COR-L47 (cell line): ENCODE measurements at regions not wholly inside any gene's neighbourhood (a gene's known extent, or its start where the extent isn't known, plus 50 kb on each side); places are given as distances from the start of the nearest gene placed in this dataset.

Experiments used
- DNase-seq: peaks from one replicate; lab custom pipeline; 2025; lab: John Stamatoyannopoulos, UW

GRCh38 chrX:131704136-131704695 is 160.3 kb downstream of the OR13H1 start:
- no peak for DNase-seq

DNA sequence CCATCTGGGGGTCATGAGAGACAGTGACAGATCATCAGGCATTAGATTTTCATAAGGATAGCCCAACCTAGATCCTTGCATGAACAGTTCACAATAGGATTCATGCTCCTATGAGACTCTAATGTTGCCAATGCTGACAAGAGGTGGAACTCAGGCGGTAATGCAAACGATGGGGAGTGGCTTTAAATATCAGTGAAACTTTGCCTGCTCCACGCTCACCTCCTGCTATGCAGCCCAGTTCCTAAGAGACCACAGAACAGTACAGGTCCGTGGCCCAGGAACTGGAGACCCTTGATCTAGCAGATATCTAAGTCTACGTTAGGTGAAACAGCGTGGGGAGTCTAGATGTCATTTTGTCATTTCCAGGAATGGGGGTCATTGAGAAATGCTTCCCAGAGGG is 165.7 kb downstream of the OR13H1 start:
- DNase-seq: no peak

DNA sequence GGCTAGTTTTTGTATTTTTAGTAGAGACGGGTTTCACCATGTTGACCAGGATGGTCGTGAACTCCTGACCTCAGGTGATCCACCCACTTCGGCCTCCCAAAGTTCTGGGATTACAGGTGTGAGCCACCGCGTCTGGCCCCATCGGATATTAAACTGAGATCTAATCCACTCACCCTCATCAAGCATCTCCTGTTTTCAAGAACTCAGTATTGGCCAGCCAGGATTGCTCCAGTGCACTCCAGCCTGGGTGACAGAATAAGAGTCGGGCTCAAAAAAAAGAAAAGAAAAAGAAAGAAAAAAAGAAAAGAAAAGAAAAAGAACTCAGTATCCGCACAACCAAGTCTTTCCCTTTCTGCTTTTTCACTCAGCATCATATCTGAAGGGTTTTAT is 167.6 kb downstream of the OR13H1 start:
- DNase-seq: no peak

GRCh38 chrX:131723646-131724045 is 179.8 kb downstream of the OR13H1 start:
- DNase-seq: no peak

- no peak for DNase-seq
Observed at GRCh38 chrX:131724292-131724691, 180.4 kb downstream of the OR13H1 start.

GRCh38 chrX:131725001-131725654 is 181.3 kb downstream of the OR13H1 start:
- DNase-seq: no peak

DNA sequence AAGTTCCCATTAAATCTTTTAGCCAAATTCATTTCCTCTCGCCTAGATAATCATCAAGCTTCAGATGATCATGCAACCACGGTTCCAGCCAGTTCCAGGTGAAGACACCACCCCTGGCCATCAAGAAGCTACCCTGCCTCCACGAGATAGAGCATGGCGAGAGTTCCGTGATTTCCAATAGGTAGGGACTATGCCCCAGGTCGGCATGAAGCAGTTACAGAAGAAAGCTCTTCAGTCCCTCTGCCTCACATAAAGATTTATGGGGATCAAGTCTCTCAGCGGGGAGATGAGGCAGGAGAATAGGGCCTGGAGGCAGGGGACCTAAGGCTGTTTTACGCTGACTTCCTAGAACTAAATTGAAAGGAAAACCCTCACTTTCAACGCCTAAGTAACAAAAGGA is 183.9 kb downstream of the OR13H1 start:
- no peak for DNase-seq

DNA sequence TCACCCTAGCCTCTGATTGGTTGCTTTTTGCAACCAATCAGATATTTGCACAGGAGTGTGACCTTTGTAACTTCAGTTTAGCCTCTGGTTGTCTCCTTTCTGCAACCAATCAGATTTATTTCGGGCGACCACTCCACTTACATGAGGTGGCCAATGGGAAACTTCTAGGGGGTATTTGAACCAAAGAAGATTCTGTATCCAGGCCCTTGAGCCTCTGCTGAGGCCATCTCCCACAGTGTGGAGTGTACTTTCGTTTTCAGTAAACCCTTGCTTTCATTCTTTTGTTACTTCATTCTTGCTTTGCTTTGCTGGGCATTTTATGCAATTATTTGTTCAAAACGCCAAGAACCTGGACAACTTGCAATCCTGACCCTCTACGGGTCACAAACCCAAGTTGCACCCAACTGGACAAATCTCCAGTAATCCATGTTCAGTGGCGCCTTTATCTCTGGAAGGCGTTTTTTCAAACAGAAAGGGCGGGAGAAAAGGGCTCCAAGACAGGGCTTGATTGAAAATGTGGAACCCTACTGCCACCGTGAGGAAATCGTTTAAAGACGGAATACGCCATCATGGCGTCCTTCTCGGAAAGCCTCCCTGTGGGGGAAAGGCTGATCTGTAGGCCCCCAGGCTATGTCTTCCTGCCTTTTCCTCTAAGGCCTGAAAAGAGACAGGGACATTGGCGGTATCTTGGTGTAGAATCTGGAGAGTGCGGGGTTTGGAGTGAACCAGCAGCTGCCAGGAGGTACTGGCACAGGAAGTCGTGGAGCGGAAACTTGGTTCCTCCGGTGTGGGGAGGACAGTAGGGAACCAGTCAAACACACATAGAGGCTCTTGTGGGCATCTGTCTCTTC is 184.6 kb downstream of the OR13H1 start:
- no peak for DNase-seq

DNA sequence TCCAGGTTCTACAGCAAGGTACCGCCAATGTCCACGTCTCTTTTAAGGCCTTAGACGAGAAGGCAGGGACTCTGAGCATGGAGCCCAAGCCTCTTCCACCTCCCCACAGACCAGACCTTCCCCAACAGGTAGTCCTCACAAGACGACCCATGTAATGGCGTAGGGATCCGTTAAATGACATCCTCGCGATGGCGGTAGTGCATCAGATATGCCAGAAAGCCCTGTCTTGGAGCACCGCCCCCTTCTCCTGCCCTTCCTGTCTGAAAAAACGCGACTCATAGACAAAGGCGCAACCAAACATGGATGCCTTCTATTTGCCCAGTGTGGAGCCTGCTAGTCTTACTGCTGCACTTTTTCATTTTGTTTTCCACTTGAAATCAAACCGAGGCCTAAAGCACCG is 185.4 kb downstream of the OR13H1 start:
- no peak for DNase-seq

- DNase-seq: no peak
Observed at GRCh38 chrX:131734621-131735020, 190.7 kb downstream of the OR13H1 start.

DNA sequence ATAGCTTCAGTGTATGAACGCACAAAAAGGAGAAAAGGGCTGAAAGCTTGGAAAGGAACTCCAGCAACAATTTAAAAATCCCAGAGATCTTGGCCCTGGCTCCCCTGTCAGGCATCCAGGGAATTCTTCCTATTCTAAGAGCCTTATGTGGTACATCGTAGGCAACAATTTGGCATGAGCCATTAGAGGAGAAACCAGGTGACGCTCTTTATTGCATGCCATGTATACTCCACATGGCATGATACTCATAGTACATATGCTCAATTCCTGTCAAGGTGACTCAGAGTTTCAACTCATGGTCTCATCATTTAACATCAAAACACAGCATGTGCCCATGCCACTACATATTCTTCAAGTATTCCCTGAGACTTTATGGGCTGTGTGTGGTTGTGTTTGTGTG is 191.3 kb downstream of the OR13H1 start:
- DNase-seq: no peak

GRCh38 chrX:131739823-131740222 is 195.9 kb downstream of the OR13H1 start:
- DNase-seq: no peak

GRCh38 chrX:131741103-131741581 is 197.3 kb downstream of the OR13H1 start:
- DNase-seq: no peak

DNA sequence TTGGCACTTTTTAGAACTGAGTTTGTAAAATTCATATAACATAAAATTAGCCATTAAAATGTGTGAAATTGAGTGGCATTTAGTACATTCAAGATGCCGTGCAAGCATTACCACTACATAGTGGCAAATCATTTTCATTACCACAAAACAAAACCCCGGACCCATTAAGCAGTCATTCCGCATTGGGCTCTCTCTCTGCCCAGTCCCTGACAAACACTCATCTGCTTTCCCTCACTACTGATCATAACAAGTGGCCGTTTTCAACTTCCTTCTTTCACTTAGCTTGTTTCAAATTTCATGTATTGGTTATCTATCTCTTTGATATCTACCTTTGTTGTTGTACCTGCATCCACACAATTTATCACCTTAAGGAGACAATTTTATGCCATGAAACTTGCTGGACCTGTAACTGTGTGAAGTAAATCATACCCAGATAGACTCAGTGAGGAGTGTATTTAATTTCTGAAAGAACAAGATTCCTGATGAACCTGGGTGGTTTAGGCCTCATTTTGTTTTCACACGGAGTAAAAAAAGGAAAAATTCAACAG is 202.1 kb downstream of the OR13H1 start:
- no peak for DNase-seq

GRCh38 chrX:131746491-131746968 is 202.7 kb downstream of the OR13H1 start:
- no peak for DNase-seq

DNA sequence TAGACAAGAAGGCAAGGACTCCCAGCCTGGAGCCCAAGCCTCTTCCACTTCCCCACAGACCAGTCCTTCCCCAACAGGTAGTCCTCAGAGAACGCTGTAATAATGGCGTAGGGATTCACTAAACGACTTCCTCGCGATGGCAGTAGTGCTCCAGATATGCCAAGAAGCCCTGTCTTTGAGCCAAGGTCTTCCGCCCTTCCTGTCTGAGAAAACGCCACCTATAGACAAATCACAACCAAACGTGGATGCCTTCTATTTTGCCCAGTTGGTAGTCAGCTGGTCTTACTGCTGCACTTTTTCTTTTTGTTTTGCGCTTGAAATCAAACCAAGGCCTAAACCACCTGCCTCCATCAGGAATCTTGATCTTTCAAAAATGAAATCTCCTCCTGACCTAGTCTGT is 203.3 kb downstream of the OR13H1 start:
- DNase-seq: no peak

GRCh38 chrX:131752493-131753198 is 208.8 kb downstream of the OR13H1 start:
- no peak for DNase-seq

DNA sequence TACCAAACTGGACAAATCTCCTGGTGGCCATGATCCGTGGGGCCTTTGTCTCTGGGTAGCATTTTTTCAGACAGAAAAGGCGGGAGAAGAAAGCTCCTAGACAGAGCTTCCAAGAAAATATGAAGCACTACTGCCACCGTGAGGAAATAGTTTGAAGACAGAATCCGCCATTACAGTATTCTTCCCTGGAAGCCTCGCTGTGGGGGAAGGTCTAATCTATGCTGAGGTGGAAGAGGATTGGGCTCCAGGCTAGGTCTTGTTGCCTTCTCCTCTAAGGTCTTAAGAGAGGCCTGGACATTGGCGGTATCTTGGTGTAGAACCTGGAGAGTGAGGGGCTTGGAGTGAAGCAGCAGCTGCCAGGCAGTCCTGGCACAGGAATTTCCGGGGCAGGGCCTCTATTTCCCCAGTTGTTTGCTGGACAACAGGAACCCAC is 218.9 kb downstream of the OR13H1 start:
- no peak for DNase-seq

DNA sequence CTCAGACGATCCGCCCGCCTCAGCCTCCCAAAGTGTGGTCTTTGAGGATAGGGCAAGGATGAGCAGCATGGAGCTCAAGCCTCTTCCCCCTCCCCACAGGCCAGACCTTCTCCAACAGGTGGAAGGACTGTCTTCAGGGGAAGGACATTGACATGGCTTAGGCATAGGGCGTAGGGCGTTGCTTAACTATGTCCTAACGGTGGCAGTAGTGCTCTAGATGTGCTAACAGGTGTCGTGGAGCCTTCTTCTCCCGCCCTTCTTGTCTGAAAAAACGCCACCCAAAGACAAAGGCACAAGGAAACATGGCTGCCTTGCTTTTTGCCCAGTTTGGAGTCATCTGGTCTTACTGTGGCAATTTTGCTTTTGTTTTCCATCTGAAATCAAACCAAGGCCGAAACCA is 219.8 kb downstream of the OR13H1 start:
- no peak for DNase-seq

DNA sequence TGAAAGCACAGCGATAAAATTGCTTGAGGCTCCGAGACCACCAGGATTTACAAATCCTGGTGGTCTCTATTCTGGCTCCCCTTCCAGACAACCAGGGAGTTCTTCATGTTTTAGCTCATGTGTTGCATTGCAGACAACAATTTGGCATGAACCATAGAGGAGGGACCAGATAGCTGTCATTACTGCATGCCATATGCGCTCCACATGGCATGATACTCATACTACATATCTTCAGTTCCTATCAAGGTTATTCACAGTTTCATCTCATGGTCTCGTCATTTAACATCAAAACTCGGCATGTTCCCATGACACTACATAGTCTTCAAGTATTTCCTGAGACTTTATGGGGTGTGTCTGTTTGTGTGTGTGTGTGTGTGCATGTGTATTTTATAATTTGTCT is 220.3 kb downstream of the OR13H1 start:
- no peak for DNase-seq

- no peak for DNase-seq
Observed at GRCh38 chrX:131778269-131779218, 234.7 kb downstream of the OR13H1 start.
